ENCODE measurements at regions not wholly inside any gene's neighbourhood (a gene's known extent, or its start where the extent isn't known, plus 50 kb on each side); places are given as distances from the start of the nearest gene placed in this dataset.

DNA sequence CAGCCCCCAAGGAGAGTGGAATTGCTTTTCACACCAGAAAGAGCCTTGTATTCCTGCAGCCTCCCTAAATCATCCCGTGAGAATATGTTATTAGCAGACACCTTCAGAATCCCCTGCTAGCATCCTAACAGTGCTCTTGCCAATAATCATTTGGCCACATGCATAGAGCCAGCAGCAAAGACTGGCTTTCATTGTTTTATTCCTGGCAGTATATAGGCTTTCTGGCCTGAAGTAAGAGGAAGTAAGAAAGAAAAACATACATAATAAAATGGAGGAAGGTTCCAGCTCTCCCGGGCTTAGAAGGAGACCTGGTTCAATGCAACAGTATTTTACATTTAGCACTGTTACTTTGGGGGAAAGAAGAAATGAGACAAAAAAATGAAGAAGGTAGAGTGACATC is 176.7 kb upstream of the ATF7IP start:
- no peak overlapping the region for H3K27ac ChIP-seq (replicated peaks)
- H3K27me3 ChIP-seq (ENCODE audit: insufficient read depth, poor library complexity, severe bottlenecking): no peaks in the 10 kb centered on the region
- DNase-seq (ENCODE audit: low read depth in 1 of 2, low spot score in 1 of 2): no peak
- H3K4me3 ChIP-seq (replicated peaks; ENCODE audit: insufficient read depth, low read length): no peak overlapping the region
- TF ChIP-seq POLR2AphosphoS5 (IDR thresholded peaks at IDR 0.05; ENCODE audit: low read depth): no peak
- no peak for TF ChIP-seq SPI1 (IDR thresholded peaks at IDR 0.05; ENCODE audit: borderline replicate concordance, low read depth)
- TF ChIP-seq, protein P1, sequence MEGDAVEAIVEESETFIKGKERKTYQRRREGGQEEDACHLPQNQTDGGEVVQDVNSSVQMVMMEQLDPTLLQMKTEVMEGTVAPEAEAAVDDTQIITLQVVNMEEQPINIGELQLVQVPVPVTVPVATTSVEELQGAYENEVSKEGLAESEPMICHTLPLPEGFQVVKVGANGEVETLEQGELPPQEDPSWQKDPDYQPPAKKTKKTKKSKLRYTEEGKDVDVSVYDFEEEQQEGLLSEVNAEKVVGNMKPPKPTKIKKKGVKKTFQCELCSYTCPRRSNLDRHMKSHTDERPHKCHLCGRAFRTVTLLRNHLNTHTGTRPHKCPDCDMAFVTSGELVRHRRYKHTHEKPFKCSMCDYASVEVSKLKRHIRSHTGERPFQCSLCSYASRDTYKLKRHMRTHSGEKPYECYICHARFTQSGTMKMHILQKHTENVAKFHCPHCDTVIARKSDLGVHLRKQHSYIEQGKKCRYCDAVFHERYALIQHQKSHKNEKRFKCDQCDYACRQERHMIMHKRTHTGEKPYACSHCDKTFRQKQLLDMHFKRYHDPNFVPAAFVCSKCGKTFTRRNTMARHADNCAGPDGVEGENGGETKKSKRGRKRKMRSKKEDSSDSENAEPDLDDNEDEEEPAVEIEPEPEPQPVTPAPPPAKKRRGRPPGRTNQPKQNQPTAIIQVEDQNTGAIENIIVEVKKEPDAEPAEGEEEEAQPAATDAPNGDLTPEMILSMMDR (IDR thresholded peaks at IDR 0.05; ENCODE audit: insufficient read depth, low read length): no peak
- TF ChIP-seq GABPA (IDR thresholded peaks at IDR 0.05; ENCODE audit: low read depth): no peak
- TF ChIP-seq, protein P2, sequence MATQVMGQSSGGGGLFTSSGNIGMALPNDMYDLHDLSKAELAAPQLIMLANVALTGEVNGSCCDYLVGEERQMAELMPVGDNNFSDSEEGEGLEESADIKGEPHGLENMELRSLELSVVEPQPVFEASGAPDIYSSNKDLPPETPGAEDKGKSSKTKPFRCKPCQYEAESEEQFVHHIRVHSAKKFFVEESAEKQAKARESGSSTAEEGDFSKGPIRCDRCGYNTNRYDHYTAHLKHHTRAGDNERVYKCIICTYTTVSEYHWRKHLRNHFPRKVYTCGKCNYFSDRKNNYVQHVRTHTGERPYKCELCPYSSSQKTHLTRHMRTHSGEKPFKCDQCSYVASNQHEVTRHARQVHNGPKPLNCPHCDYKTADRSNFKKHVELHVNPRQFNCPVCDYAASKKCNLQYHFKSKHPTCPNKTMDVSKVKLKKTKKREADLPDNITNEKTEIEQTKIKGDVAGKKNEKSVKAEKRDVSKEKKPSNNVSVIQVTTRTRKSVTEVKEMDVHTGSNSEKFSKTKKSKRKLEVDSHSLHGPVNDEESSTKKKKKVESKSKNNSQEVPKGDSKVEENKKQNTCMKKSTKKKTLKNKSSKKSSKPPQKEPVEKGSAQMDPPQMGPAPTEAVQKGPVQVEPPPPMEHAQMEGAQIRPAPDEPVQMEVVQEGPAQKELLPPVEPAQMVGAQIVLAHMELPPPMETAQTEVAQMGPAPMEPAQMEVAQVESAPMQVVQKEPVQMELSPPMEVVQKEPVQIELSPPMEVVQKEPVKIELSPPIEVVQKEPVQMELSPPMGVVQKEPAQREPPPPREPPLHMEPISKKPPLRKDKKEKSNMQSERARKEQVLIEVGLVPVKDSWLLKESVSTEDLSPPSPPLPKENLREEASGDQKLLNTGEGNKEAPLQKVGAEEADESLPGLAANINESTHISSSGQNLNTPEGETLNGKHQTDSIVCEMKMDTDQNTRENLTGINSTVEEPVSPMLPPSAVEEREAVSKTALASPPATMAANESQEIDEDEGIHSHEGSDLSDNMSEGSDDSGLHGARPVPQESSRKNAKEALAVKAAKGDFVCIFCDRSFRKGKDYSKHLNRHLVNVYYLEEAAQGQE (IDR thresholded peaks at IDR 0.05; ENCODE audit: insufficient replicate concordance, low read depth): no peak

- H3K4me3 ChIP-seq (replicated peaks; ENCODE audit: insufficient read depth, low read length): no peak overlapping the region
- no peak for DNase-seq (ENCODE audit: low read depth in 1 of 2, low spot score in 1 of 2)
- TF ChIP-seq SPI1 (IDR thresholded peaks at IDR 0.05; ENCODE audit: borderline replicate concordance, low read depth) (no peak), POLR2AphosphoS5 (IDR thresholded peaks at IDR 0.05; ENCODE audit: low read depth) (no peak), GABPA (IDR thresholded peaks at IDR 0.05; ENCODE audit: low read depth) (no peak)
- TF ChIP-seq, protein P2 (IDR thresholded peaks at IDR 0.05; ENCODE audit: insufficient replicate concordance, low read depth): no peak
- TF ChIP-seq, protein P1 (IDR thresholded peaks at IDR 0.05; ENCODE audit: insufficient read depth, low read length): no peak
- no peak overlapping the region for H3K27ac ChIP-seq (replicated peaks)
- H3K27me3 ChIP-seq (ENCODE audit: insufficient read depth, poor library complexity, severe bottlenecking): no peaks in the 10 kb centered on the region
Measured at GRCh38 chr12:14190694-14191093, 174.8 kb upstream of the ATF7IP start.

- no peak for DNase-seq (ENCODE audit: low read depth in 1 of 2, low spot score in 1 of 2)
- H3K27ac ChIP-seq (replicated peaks): no peak overlapping the region
- no peak for TF ChIP-seq POLR2AphosphoS5 (IDR thresholded peaks at IDR 0.05; ENCODE audit: low read depth)
- no peak for TF ChIP-seq SPI1 (IDR thresholded peaks at IDR 0.05; ENCODE audit: borderline replicate concordance, low read depth)
- no peak for TF ChIP-seq GABPA (IDR thresholded peaks at IDR 0.05; ENCODE audit: low read depth)
- TF ChIP-seq, protein P2 (IDR thresholded peaks at IDR 0.05; ENCODE audit: insufficient replicate concordance, low read depth): no peak
- TF ChIP-seq, protein P1 (IDR thresholded peaks at IDR 0.05; ENCODE audit: insufficient read depth, low read length): no peak
- no peaks in the 10 kb centered on the region for H3K27me3 ChIP-seq (ENCODE audit: insufficient read depth, poor library complexity, severe bottlenecking)
- H3K4me3 ChIP-seq (replicated peaks; ENCODE audit: insufficient read depth, low read length): no peak overlapping the region
Measured at GRCh38 chr12:14191612-14192011, 173.9 kb upstream of the ATF7IP start.
